HG03066 (cell line): ENCODE measurements at regions not wholly inside any gene's neighbourhood (a gene's known extent, or its start where the extent isn't known, plus 50 kb on each side); places are given as distances from the start of the nearest gene placed in this dataset.
"Not testable (repeated sequence)": the region's sequence is repeated elsewhere in the genome, so short reads cannot be mapped to it uniquely, and the experiment has no call there.

ENCODE experiments used
- ATAC-seq: cut with Tn5 transposase; IDR thresholded peaks from one replicate; pipeline ENCODE4 v1.9.1; 2021; ENCODE audit warnings: low read depth; ENCODE audit not compliant: unreplicated experiment

- no peak for ATAC-seq
Measured at GRCh38 chr3:115204475-115204874, 57.4 kb upstream of the ZBTB20 start.

- no peak for ATAC-seq
Measured at GRCh38 chr3:115208066-115208750, 61.1 kb upstream of the ZBTB20 start.

GRCh38 chr3:115211810-115212492 lies 64.9 kb upstream of the ZBTB20 start:
- no peak for ATAC-seq

GRCh38 chr3:115212615-115213014 lies 65.5 kb upstream of the ZBTB20 start:
- no peak for ATAC-seq

- ATAC-seq, result not testable (repeated sequence)
Measured at GRCh38 chr3:115213052-115213451, 66.0 kb upstream of the ZBTB20 start.

- no peak for ATAC-seq
Measured at GRCh38 chr3:115217292-115217677, 70.2 kb upstream of the ZBTB20 start.

GRCh38 chr3:115217678-115218451 lies 70.8 kb upstream of the ZBTB20 start:
- no peak for ATAC-seq

GRCh38 chr3:115218859-115219258 lies 71.8 kb upstream of the ZBTB20 start:
- ATAC-seq, result no peak

- ATAC-seq, result no peak
Measured at GRCh38 chr3:115224687-115225086, 77.6 kb upstream of the ZBTB20 start.

- no peak for ATAC-seq
Measured at GRCh38 chr3:115226844-115227445, 79.9 kb upstream of the ZBTB20 start.

GRCh38 chr3:115227461-115227860 lies 80.4 kb upstream of the ZBTB20 start:
- ATAC-seq, result no peak

- no peak for ATAC-seq
Measured at GRCh38 chr3:115228266-115228665, 81.2 kb upstream of the ZBTB20 start.

GRCh38 chr3:115232167-115232566 lies 85.1 kb upstream of the ZBTB20 start:
- no peak for ATAC-seq

- ATAC-seq, result no peak
Measured at GRCh38 chr3:115233021-115233420, 85.9 kb upstream of the ZBTB20 start.

GRCh38 chr3:115236496-115236895 lies 89.4 kb upstream of the ZBTB20 start:
- no peak for ATAC-seq

- ATAC-seq, result no peak
Measured at GRCh38 chr3:115239717-115240116, 92.6 kb upstream of the ZBTB20 start.

GRCh38 chr3:115244350-115244749 lies 97.3 kb upstream of the ZBTB20 start:
- ATAC-seq, result no peak

- no peak for ATAC-seq
Measured at GRCh38 chr3:115245438-115245837, 98.3 kb upstream of the ZBTB20 start.

GRCh38 chr3:115245899-115246298 lies 98.8 kb upstream of the ZBTB20 start:
- no peak for ATAC-seq

- no peak for ATAC-seq
Measured at GRCh38 chr3:115246461-115247020, 99.5 kb upstream of the ZBTB20 start.

- no peak for ATAC-seq
Measured at GRCh38 chr3:115248274-115248673, 101.2 kb upstream of the ZBTB20 start.
